GM13977 (cell line): ENCODE measurements at regions not wholly inside any gene's neighbourhood (a gene's known extent, or its start where the extent isn't known, plus 50 kb on each side); places are given as distances from the start of the nearest gene placed in this dataset.
"Not testable (repeated sequence)": the region's sequence is repeated elsewhere in the genome, so short reads cannot be mapped to it uniquely, and the experiment has no call there.

Experiments used
- DNase-seq: peaks from one replicate; pipeline ENCODE4 v3.0.0; 2012; ENCODE audit warnings: low spot score
- CTCF ChIP-seq: IDR thresholded peaks from 2 replicates; pipeline ENCODE4 v1.5.1; 2012; ENCODE audit warnings: mild to moderate bottlenecking, control low read depth; ENCODE audit not compliant: insufficient read depth; ENCODE audit errors: extremely low read depth, missing control alignments
- in situ Hi-C: fragments of 300-500 bp; cut with MboI; formaldehyde crosslinking; loops from one replicate; pipeline ENCODE4 v1.12.0; 2022; ENCODE audit warnings: low sequenced_read_pairs, low pct_unique_long_range_greater_than_20kb, mixed read lengths, inconsistent platforms; ENCODE audit not compliant: unreplicated experiment

- TF ChIP-seq CTCF, result peak; percentile 39
Observed at GRCh38 chr4:19224820-19225219, 1026.9 kb upstream of the SLIT2 start.

GRCh38 chr4:19216476-19216875, 1035.2 kb upstream of the SLIT2 start:
- DNase-seq, result no peak
- TF ChIP-seq CTCF, result no peak
- in situ Hi-C loops, result no loop called here

More at GRCh38 chr4:19224820-19225219, 1026.9 kb upstream of the SLIT2 start:
- peak; percentile 9 for DNase-seq
- in situ Hi-C loops, result no loop called here

GRCh38 chr4:19214591-19215186, 1037.0 kb upstream of the SLIT2 start:
- in situ Hi-C loops, result no loop called here
- TF ChIP-seq CTCF, result no peak
- DNase-seq, result no peak

- no peak for DNase-seq
- in situ Hi-C loops, result no loop called here
Observed at GRCh38 chr4:19213388-19213787, 1038.3 kb upstream of the SLIT2 start.

GRCh38 chr4:19205853-19206252, 1045.9 kb upstream of the SLIT2 start:
- TF ChIP-seq CTCF, result no peak
- no peak for DNase-seq
- in situ Hi-C loops, result no loop called here

More at GRCh38 chr4:19213388-19213787, 1038.3 kb upstream of the SLIT2 start:
- TF ChIP-seq CTCF, result no peak

- DNase-seq, in situ Hi-C loops: not testable (repeated sequence)
Observed at GRCh38 chr4:19197838-19198237, 1053.9 kb upstream of the SLIT2 start.

- no peak for TF ChIP-seq CTCF
- no peak for DNase-seq
- in situ Hi-C loops, result no loop called here
Observed at GRCh38 chr4:19195696-19196095, 1056.0 kb upstream of the SLIT2 start.
